ENCODE measurements at regions not wholly inside any gene's neighbourhood (a gene's known extent, or its start where the extent isn't known, plus 50 kb on each side); places are given as distances from the start of the nearest gene placed in this dataset.

DNA sequence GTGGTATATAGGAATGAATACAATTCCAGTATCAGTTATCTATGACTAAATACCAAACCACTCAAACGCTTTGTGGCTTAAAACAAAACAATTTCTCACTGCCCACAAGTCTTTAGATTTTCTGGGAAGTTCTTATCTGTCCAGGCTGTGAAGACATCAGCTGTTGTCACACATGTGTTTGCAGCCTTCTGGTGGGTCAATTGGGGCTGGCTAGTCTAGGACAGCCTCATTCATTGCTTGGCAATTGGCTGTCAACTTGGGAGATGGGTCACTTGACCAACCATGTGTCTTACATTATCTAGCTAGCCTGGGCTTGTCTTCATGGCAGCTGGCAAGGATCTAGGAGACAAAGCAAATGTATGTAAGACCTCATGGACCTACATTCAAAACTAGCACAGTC, 53.8 kb upstream of the PAPPA start:
- Histone ChIP-seq H3K79me2 (no peaks in the 10 kb centered on the region), H3K4me3 (no peak overlapping the region), H3K9me3 (ENCODE audit: low read depth) (no peaks in the 10 kb centered on the region), H3K36me3 (replicated peaks; ENCODE audit: insufficient read depth, low read depth) (no peaks in the 10 kb centered on the region), H3K27me3 (no peaks in the 10 kb centered on the region), H2AFZ (no peak overlapping the region), H3K4me2 (no peak overlapping the region), H4K20me1 (ENCODE audit: insufficient read depth, poor library complexity, severe bottlenecking) (no peaks in the 10 kb centered on the region), H3K9me2 (replicated peaks; ENCODE audit: insufficient read depth) (no peaks in the 10 kb centered on the region), H3K27ac (no peak overlapping the region), H3K4me1 (ENCODE audit: insufficient read depth) (peaks cover 8% of the 10 kb centered on the region)
- 90% methylated on average over 1 of the region's 1 CpG for WGBS (ENCODE audit: low lambda C conversion rate, missing lambda C conversion rate)
- TF ChIP-seq EZH2 (IDR thresholded peaks at IDR 0.05; ENCODE audit: borderline replicate concordance) (no peak), EZH2phosphoT487 (IDR thresholded peaks at IDR 0.05; ENCODE audit: low read depth, severe bottlenecking, unreplicated experiment) (no peak)
- TF ChIP-seq, protein P1, sequence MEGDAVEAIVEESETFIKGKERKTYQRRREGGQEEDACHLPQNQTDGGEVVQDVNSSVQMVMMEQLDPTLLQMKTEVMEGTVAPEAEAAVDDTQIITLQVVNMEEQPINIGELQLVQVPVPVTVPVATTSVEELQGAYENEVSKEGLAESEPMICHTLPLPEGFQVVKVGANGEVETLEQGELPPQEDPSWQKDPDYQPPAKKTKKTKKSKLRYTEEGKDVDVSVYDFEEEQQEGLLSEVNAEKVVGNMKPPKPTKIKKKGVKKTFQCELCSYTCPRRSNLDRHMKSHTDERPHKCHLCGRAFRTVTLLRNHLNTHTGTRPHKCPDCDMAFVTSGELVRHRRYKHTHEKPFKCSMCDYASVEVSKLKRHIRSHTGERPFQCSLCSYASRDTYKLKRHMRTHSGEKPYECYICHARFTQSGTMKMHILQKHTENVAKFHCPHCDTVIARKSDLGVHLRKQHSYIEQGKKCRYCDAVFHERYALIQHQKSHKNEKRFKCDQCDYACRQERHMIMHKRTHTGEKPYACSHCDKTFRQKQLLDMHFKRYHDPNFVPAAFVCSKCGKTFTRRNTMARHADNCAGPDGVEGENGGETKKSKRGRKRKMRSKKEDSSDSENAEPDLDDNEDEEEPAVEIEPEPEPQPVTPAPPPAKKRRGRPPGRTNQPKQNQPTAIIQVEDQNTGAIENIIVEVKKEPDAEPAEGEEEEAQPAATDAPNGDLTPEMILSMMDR (IDR thresholded peaks at IDR 0.05; ENCODE audit: poor library complexity) = no peak
- DNase-seq (ENCODE audit: low spot score) = no peak

DNA sequence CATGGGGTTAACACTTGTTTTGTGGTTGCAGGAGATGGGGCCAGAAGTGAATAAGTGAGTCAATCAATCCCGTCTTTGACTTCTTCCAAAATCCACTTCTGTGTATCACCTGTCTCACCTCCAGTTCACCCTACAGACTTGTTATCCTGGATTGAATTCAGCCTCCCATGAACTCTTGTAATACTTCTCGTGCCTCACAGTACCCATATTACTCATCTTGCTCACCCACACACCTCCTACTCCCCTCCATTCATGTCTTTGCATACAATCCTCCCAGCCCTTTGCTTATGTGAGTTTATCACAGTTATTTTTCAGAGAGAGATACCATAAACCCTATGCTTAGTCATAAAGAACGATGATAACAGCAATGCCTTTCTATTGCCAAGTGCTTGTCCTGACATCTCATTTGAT, 52.9 kb upstream of the PAPPA start:
- Histone ChIP-seq H3K79me2 (no peaks in the 10 kb centered on the region), H3K9me2 (replicated peaks; ENCODE audit: insufficient read depth) (no peaks in the 10 kb centered on the region), H3K9me3 (ENCODE audit: low read depth) (no peaks in the 10 kb centered on the region), H3K27ac (no peak overlapping the region), H3K4me3 (no peak overlapping the region), H2AFZ (no peak overlapping the region), H3K27me3 (no peaks in the 10 kb centered on the region), H4K20me1 (ENCODE audit: insufficient read depth, poor library complexity, severe bottlenecking) (no peaks in the 10 kb centered on the region), H3K4me1 (ENCODE audit: insufficient read depth) (peaks cover 8% of the 10 kb centered on the region), H3K36me3 (replicated peaks; ENCODE audit: insufficient read depth, low read depth) (no peaks in the 10 kb centered on the region), H3K4me2 (no peak overlapping the region)
- 59% methylated on average over 3 of the region's 3 CpGs for WGBS (ENCODE audit: low lambda C conversion rate, missing lambda C conversion rate)
- DNase-seq (ENCODE audit: low spot score) = no peak
- TF ChIP-seq, protein P1 (IDR thresholded peaks at IDR 0.05; ENCODE audit: poor library complexity) = no peak
- TF ChIP-seq EZH2phosphoT487 (IDR thresholded peaks at IDR 0.05; ENCODE audit: low read depth, severe bottlenecking, unreplicated experiment) = no peak

DNA sequence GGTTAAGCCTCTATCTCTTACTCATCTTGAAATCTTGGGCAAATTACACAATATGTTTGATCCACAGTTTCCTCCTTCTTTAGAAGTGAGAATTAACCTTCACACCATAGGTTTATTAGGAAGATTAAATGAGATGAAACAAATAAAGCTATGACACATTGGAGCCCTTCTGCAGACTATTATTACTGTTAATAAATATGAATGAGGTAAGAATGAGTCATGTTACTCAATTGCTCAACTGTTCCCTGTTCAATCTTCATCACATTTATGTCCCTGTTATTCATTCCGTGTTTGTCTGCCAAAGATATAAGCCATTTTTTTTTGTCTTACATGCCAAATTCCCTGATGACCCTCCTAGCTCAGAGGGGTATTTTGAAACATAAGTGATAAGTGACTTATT, 52.1 kb upstream of the PAPPA start:
- H3K4me3 ChIP-seq = no peak overlapping the region
- no peaks in the 10 kb centered on the region for H3K9me2 ChIP-seq (replicated peaks; ENCODE audit: insufficient read depth)
- TF ChIP-seq, protein P1 (IDR thresholded peaks at IDR 0.05; ENCODE audit: poor library complexity) = no peak
- 72% methylated on average over 1 of the region's 1 CpG for whole genome bisulfite sequencing (ENCODE audit: low lambda C conversion rate, missing lambda C conversion rate)
- H3K4me1 ChIP-seq (ENCODE audit: insufficient read depth) = no peaks in the 10 kb centered on the region
- no peaks in the 10 kb centered on the region for H3K36me3 ChIP-seq (replicated peaks; ENCODE audit: insufficient read depth, low read depth)
- no peaks in the 10 kb centered on the region for H3K9me3 ChIP-seq (ENCODE audit: low read depth)
- H3K4me2 ChIP-seq = no peak overlapping the region
- H3K79me2 ChIP-seq = no peaks in the 10 kb centered on the region
- DNase-seq (ENCODE audit: low spot score) = no peak
- H4K20me1 ChIP-seq (ENCODE audit: insufficient read depth, poor library complexity, severe bottlenecking) = no peaks in the 10 kb centered on the region
- H3K27ac ChIP-seq = no peak overlapping the region
- H2AFZ ChIP-seq = no peak overlapping the region
- H3K27me3 ChIP-seq = no peaks in the 10 kb centered on the region

DNA sequence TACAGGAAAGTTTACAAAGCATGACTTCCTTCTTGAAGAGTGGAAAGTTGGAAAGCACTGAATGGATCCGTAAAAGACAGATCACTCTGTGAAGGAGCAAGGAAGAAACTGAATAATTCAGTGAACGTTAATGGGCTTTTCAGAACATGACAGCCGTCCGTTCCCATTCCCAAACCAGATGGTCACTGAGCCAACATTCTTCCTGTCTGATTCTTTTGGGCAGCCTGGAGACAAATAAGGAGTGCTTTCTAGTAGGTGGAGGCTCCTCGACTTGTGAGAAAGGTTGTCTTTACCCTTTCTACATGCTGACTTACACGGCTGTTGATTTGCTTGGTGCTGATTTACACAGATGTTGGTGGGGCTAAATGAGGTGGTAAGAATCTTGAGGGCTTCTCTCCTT, 51.0 kb upstream of the PAPPA start:
- H2AFZ ChIP-seq = no peak overlapping the region

More for the DNA sequence above, 51.0 kb upstream of the PAPPA start:
- no peaks in the 10 kb centered on the region for H4K20me1 ChIP-seq (ENCODE audit: insufficient read depth, poor library complexity, severe bottlenecking)
- H3K79me2 ChIP-seq = no peaks in the 10 kb centered on the region
- no peak overlapping the region for H3K27ac ChIP-seq
- H3K4me3 ChIP-seq = no peak overlapping the region
- no peaks in the 10 kb centered on the region for H3K4me1 ChIP-seq (ENCODE audit: insufficient read depth)
- H3K27me3 ChIP-seq = no peaks in the 10 kb centered on the region
- no peaks in the 10 kb centered on the region for H3K9me3 ChIP-seq (ENCODE audit: low read depth)
- no peak overlapping the region for H3K4me2 ChIP-seq
- TF ChIP-seq EZH2 (IDR thresholded peaks at IDR 0.05; ENCODE audit: borderline replicate concordance) (no peak), EZH2phosphoT487 (IDR thresholded peaks at IDR 0.05; ENCODE audit: low read depth, severe bottlenecking, unreplicated experiment) (no peak)
- TF ChIP-seq, protein P1 (IDR thresholded peaks at IDR 0.05; ENCODE audit: poor library complexity) = no peak
- no peaks in the 10 kb centered on the region for H3K36me3 ChIP-seq (replicated peaks; ENCODE audit: insufficient read depth, low read depth)
- 93% methylated on average over 6 of the region's 6 CpGs for WGBS (ENCODE audit: low lambda C conversion rate, missing lambda C conversion rate)
- DNase-seq (ENCODE audit: low spot score) = no peak
- H3K9me2 ChIP-seq (replicated peaks; ENCODE audit: insufficient read depth) = no peaks in the 10 kb centered on the region
